HG03439 (cell line): ENCODE measurements at regions not wholly inside any gene's neighbourhood (a gene's known extent, or its start where the extent isn't known, plus 50 kb on each side); places are given as distances from the start of the nearest gene placed in this dataset.
"Not testable (repeated sequence)": the region's sequence is repeated elsewhere in the genome, so short reads cannot be mapped to it uniquely, and the experiment has no call there.

Source experiments
- ATAC-seq: cut with Tn5 transposase; IDR thresholded peaks from one replicate; pipeline ENCODE4 v1.9.1; 2021; ENCODE audit warnings: mild to moderate bottlenecking, moderate library complexity; ENCODE audit not compliant: unreplicated experiment

GRCh38 chr15:79602731-79603130, 170.6 kb downstream of the MINAR1 start:
- ATAC-seq, result no peak

- no peak for ATAC-seq
These were observed 174.8 kb downstream of the MINAR1 start for GRCh38 chr15:79606831-79607355.

- ATAC-seq, result no peak
These were observed 176.1 kb downstream of the MINAR1 start for GRCh38 chr15:79608066-79608864.

GRCh38 chr15:79609506-79609905, 177.4 kb downstream of the MINAR1 start:
- no peak for ATAC-seq

DNA sequence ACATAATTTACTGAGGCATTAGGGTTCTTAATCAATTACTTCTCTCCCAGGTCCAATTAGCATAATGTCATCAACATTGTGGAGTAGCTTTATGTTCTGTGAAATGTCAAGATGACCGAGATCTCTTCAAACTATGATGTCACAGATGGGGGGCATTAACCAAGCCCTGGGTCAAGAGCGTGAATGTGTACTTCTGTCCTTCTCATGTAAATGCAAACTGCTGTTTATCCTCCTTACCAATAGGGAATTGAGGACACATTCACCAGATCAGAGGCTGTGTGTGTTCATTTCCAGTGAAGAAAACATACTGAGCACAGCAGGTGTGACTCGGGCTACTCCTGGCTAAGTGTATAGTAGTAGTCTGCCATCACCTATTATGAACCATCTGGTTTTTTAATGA, 177.9 kb downstream of the MINAR1 start:
- ATAC-seq, result no peak

DNA sequence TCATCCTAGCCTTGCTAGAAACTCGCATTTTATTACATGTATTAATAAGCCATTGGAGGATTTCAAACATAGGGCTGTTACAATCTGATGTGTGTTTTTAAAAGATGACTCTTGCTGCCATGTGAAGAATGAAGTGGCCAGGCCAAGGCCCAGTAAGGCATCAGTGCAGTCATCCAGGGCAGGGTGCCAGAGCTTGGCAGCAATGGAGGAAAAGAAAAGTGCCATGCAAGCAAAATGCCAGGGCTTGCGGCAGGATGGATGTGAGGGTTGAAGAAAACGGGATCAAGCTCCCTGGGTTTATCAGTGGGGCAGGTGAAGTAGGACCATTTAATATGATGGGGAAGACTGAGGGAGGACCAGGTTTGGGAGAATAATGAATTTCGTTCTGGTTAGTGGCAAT, 183.6 kb downstream of the MINAR1 start:
- no peak for ATAC-seq

DNA sequence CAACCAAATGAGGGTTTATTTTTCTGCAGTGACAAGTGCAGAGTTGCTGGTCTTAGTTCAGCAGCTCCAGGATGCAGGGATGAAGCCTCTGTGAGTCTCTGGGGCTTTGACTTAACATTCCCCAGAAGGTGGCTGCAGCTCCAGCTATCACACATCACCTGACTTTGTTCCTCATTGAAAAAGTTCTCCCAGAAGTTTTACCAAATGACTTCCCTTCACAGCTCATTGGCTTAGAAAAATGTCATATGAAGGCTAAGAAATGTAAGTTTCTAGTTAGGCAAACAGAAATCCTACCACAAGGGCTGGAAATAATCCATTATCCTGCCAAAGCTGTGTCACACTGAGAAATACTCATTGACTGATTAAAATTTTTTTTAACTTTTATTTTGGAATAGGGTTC, 184.9 kb downstream of the MINAR1 start:
- ATAC-seq, result no peak

DNA sequence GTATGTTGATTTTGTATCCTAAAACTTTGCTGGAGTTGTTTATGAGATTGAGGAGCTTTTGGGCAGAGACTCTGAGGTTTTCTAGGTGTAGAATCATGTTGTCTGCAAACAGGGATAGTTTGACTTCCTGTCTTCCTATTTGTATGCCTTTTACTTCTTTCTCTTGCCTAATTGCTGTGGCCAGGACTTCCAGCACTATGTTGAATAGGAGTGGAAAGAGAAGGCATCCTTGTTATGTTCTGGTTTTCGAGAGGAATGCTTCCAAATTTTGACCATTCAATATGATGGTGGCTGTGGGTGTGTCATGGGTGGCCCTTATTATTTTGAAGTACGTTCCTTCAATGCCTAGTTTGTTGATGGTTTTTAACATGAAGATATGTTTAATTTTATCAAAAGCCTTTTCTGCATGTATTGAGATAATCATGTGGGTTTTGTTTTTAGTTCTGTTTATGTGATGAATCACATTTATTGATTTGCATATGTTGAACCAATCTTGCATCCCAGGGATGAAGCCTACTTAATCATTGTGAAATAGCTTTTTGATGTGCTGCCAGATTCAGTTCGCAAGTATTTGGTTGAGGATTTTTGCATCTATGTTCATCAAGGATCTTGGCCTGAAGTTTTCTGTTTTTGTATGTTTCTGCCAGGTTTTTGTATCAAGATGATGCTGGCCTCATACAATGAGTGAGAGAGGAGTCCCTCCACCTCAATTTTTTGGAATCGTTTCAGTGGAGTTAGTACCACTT, 188.1 kb downstream of the MINAR1 start:
- ATAC-seq, result no peak

- ATAC-seq, result not testable (repeated sequence)
These were observed 189.7 kb downstream of the MINAR1 start for GRCh38 chr15:79621805-79622204.

GRCh38 chr15:79623488-79623887, 191.4 kb downstream of the MINAR1 start:
- no peak for ATAC-seq

DNA sequence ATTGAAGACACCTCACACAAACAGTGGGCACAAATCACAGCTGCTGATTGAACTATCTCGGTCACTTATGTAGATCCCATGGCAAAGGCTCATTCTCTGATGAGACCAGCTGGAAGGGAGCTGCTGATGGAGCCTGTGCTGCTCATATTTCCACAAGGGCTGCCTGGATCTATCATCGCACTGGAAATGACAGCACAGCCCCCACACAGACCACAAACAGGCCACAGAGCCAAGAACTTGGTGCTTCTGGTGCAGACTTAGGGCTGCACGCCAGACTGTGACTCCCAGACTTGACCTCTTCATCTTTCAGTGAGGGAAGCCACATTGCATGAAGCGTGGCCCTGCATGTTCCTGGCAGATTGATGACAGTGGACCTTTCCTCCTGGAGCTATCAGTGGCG, 197.6 kb downstream of the MINAR1 start:
- ATAC-seq, result no peak

DNA sequence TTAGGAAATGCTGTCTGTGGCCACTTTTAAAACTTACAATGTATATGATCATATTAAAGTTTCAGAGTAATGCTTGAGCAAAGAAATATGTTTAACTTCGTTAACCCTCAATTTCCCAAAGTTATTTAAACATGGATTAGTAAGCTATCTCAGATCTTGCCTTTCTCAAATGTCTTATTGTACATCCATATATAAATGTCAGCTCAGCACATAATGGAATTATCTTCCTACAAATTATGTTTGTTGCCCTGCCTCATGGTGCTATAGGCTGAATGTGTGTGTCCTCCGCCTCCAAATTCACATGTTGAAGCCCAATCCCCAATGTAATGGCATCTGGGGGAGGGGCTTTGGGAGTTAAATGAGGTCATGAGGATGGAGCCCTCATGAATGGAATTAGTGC, 200.3 kb downstream of the MINAR1 start:
- no peak for ATAC-seq

DNA sequence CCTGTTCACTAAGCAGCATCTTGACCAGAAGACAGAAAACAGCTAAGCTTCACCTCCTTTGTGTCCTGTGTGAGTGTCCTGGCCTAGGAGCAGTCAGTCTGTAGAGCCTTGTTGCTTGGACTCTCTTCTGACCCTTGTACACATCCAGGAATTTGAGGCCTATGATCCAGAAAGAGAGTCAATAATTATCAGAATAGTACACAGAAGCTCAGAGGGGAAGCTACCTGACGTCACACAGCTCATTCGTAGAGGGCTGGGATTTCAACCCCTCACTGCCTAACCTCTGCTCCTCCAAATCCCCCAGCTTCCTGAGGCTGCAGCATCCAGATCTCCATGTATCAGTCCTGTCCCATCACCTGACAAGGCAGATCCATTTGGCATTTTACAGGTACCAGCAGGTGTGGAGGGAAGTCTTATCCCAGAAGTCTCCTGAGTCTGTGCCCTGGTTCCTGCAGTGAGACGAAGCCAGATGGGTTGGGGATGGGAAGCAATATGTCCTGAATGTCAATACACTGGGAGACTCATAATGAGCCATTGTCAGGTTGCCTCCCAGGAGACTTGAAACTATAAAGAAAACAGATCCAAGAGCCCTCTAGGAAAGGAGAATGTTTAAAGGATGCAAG, 203.1 kb downstream of the MINAR1 start:
- ATAC-seq, result no peak

DNA sequence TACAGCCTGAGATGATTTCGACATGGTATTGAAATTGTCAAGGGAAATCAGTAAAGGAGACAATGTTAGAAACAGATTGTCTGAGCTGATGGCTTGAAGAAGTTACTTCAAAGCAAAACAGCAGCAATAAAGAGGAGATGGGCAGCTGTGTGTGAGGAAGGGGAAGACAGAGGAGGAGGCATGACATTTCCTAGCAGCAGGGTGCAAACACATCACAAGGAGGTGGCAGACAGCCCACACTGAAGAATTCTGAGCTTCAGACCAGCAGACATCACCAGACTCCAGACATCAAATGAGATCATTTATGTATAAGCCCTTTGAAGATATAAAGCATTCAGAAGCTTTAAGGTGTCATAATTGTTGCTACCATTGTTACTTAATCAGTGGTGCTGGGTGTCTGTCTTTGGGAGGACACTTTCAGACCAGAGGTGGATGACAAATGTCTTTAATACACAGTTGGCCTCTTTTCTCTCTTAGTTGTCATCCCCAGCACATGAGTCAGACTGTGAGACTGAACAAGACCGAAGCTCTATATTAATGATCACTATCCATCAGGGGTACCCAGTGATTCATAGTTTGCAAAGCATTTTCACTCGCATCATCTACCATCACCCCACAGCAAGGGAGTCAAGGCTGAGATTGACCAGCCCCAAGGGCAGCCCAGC, 203.9 kb downstream of the MINAR1 start:
- no peak for ATAC-seq

DNA sequence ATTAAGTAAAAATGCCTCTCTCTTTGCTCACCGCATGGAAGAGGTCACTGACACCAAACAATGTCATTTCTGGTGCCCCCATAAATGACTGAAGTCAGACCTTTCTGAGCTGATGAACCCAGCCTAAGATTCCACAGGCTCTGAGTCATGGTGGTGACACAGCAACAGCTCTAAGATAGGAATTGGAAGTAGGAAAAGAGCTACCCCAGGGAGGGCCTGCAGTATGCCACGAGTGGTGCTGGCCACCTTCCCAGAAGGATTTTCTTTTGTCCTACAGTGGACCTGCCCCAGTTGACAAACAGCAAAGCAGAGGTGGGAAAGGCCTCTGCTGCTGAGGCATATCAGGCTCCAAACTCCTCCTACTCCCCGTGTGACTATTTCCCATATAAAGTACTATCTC, 208.1 kb downstream of the MINAR1 start:
- ATAC-seq, result no peak

DNA sequence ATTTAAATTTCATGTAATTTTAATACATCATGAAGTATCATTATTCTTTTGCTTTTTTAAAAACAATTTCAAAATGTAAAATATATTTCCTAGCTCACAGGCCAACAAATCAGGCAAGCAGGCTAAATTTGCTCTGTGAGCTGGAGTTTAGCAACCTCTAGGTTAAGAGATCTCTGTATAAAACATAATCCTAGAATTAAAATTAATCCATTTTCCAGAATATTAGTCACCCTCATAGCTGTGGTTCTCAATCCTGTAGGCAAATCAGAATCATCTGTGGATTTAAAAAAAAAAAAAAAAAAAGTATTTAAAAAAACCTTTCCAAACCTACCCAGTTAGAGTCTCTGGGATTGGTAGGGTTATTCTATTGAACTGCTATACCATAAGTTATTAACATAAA, 209.7 kb downstream of the MINAR1 start:
- no peak for ATAC-seq

DNA sequence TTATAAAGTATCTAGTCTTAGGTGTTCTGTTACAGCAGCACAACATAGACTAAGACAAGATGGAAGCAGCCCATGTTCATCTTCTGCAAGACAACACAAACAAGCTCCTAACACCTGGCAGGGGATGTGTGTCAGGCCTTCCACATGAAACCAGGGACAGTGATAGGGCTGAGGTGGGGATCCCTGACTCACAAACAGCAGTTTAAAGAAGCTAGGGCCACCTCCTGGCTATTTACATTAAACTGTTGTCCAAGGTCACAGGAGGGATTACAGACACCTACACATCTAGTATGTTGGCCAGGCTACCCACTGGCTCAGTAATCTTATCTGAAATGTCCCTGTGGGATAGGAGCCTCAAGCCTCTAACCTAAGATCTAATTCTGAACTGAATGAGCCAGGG, 211.3 kb downstream of the MINAR1 start:
- ATAC-seq, result no peak

DNA sequence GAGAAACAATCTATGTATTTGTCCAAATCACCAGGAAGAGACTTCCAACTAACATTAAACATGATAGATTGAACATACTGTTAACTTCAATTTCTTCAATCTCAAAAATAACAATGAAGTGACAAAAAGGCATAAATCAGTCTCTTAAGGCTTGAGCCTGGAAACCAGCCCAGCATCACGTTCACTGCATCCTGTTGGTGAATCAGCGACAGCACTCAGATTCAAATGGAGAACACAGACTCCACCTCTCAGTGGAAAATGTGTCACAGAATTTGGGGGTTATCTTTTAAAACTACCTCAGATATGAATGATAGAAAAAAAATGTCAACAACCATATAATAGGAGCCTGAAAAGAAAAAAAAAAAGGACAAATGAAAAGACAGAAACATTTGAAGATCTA, 212.0 kb downstream of the MINAR1 start:
- no peak for ATAC-seq

GRCh38 chr15:79652972-79653371, 220.8 kb downstream of the MINAR1 start:
- ATAC-seq, result not testable (repeated sequence)

DNA sequence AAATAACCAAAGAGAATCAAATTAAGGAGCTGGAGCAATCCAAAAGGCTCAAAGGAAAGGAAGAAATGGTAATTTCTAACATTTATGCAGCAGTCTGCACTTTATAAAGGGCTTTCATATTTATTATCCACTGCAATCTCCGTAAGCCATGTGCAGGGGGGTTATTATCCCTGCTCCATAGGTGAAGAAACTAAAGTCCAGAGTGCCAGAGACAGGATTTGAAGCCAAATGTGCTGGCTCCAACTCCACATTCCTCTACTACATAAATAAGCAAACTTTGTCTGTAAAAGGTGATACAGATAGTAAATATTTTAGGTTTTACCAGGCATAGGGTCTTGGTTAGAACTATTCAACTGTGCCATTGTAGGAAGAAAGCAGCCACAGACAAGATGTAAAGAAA, 221.4 kb downstream of the MINAR1 start:
- ATAC-seq, result no peak
